Dendritic cell treated with granulocyte-macrophage colony-stimulating factor and Interleukin-4, amounts not matched to agents 40 ng/mL and 50 ng/mL, for 4 days (primary cell): ENCODE measurements at regions not wholly inside any gene's neighbourhood (a gene's known extent, or its start where the extent isn't known, plus 50 kb on each side); places are given as distances from the start of the nearest gene placed in this dataset.
A peak's percentile ranks its signal among the peaks of the same experiment; 100 is the strongest.
"Not testable (repeated sequence)": the region's sequence is repeated elsewhere in the genome, so short reads cannot be mapped to it uniquely, and the experiment has no call there.

Experiments
- H3K27ac Mint-ChIP-seq: one replicate; pipeline ENCODE4 v1.8.0; 2022; ENCODE audit warnings: mild to moderate bottlenecking, mixed read lengths
- H3K27me3 Mint-ChIP-seq: one replicate; pipeline ENCODE4 v1.8.0; 2022; ENCODE audit warnings: mild to moderate bottlenecking, mixed read lengths
- H3K36me3 Mint-ChIP-seq: one replicate; pipeline ENCODE4 v1.8.0; 2022; ENCODE audit warnings: low read depth, mixed read lengths
- H3K4me1 Mint-ChIP-seq: one replicate; pipeline ENCODE4 v1.8.0; 2022; ENCODE audit warnings: low read depth, mixed read lengths
- H3K4me3 Mint-ChIP-seq: one replicate; pipeline ENCODE4 v1.8.0; 2022; ENCODE audit warnings: mild to moderate bottlenecking, moderate library complexity, mixed read lengths
- H3K9me3 Mint-ChIP-seq: one replicate; pipeline ENCODE4 v1.8.0; 2022; ENCODE audit warnings: mixed read lengths
- intact Hi-C: fragments of 100-400 bp; cut with micrococcal nuclease; formaldehyde crosslinking; loops from one replicate; pipeline ENCODE4 v1.15.0; 2022

DNA sequence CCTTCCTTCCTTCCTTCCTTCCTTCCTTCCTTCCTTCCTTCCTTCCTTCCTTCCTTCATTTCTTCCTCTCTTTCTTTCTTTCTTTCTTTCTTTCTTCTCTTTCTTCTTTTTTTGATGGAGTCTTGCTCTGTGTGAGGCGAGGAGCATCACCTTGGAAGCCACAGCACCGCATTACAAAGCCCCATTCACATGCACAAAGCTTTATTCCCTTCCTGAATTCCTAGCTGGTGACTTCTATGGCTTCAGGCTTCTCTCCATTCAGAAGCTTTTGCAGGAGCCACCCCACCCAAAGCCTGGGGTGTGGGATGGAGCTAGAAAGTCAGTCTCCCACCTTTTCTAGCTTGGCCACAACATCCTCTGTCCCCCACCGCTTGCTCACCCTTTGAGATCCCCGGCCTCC, 237.0 kb downstream of the CDY2B start:
- H3K4me1 Mint-ChIP-seq, H3K27me3 Mint-ChIP-seq, H3K9me3 Mint-ChIP-seq, H3K4me3 Mint-ChIP-seq, H3K36me3 Mint-ChIP-seq, H3K27ac Mint-ChIP-seq, intact Hi-C loops: not testable (repeated sequence)

DNA sequence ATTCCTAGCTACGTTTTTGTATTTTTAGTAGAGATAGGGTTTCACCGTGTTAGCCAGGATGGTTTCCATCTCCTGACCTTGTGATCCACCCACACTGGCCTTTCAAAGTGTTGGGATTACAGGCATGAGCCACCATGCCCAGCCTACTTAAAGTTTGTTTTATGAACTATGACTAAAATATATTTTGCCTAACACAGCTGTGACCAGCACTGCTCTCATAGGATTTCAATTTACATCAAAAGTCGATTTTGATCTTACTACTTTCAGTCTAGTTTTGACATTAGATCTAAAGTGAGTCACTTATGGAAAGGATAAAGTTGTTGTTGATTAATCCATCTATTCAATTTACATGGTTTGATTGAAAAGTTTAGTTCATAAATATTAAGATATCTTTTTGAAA, 245.5 kb downstream of the CDY2B start:
- H3K4me3 Mint-ChIP-seq, H3K9me3 Mint-ChIP-seq, H3K27me3 Mint-ChIP-seq, H3K36me3 Mint-ChIP-seq, H3K4me1 Mint-ChIP-seq, intact Hi-C loops, H3K27ac Mint-ChIP-seq: not testable (repeated sequence)

DNA sequence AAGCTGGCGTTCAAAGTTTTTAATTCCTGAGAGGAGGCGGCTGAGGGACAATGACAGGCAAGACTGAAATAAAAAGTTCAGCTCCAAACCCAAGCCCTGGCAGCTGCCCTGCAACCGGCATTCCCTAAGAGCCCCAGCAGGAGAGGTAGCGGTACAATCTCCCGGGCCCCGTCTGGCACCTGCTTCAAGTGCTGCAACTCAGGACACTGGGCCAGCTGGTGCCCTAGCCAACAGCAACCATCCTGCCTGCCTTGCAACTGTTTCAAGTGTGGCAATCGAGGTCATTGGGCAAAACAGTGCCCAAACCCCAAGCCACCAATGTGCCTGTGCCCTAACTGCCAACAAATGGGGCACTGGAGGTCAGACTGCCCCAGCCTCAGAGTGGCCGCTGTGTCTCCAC, 268.8 kb downstream of the CDY2B start:
- H3K9me3 Mint-ChIP-seq, H3K4me1 Mint-ChIP-seq, H3K27me3 Mint-ChIP-seq, H3K27ac Mint-ChIP-seq, intact Hi-C loops, H3K4me3 Mint-ChIP-seq, H3K36me3 Mint-ChIP-seq: not testable (repeated sequence)

DNA sequence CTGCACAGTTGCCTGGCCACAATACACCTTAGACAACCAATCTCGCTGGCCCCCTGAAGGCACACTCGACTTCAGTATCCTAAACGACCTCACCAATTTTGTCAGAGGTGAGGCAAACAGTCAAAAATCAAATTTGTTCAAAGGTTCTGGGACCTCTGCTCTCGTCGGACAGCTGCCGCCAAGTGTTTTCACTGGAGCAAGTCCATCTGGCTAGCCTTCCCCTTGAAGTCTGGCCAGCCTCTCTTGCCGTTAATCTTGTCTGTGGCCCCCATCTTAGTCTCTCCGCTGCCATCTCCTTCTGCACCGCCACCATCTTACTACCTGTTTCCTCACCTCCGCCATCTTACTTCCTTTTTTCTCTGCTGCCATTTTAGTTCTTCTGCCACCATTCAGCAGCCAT, 269.4 kb downstream of the CDY2B start:
- intact Hi-C loops, H3K36me3 Mint-ChIP-seq, H3K27me3 Mint-ChIP-seq, H3K4me1 Mint-ChIP-seq, H3K9me3 Mint-ChIP-seq, H3K4me3 Mint-ChIP-seq, H3K27ac Mint-ChIP-seq: not testable (repeated sequence)

DNA sequence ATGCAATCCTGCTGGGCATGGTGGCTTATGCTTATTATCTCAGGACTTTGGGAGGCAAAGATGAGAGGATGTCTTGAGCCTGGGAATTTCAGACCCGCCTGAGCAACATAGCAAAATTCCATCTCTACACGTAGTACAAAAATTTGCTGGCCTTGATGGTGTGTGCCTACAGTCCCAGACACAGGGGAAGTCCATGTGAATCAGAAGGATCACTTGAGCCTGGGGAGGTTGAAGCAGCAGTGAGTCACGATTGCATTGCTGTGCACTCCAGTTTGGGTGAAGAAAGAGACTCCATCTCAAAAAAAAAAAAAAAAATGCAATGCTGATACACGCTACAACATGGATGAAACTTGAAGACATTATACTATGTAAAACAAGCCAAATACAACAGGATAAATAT, 272.9 kb downstream of the CDY2B start:
- H3K9me3 Mint-ChIP-seq, H3K4me1 Mint-ChIP-seq, intact Hi-C loops, H3K27me3 Mint-ChIP-seq, H3K27ac Mint-ChIP-seq, H3K36me3 Mint-ChIP-seq, H3K4me3 Mint-ChIP-seq: not testable (repeated sequence)

DNA sequence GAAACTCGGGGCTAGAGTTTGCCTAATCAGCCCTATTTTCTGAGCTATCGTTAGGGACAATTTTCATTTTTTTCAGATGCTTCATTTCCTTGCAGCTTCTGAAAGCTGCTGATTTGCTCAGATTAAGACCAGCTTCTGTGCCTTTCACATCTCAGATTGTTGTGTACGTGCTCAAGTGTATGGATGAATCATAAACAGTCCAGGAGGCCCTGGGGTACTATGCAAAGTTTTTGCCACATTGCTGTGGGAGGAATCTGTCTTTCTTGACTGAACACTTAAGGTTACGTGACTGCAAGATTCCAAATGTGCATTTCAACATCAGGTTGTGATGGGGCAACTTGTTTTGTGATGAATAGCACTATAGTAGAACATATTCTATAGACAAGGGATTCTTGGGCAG, 280.8 kb downstream of the CDY2B start:
- H3K27me3 Mint-ChIP-seq, H3K36me3 Mint-ChIP-seq, H3K9me3 Mint-ChIP-seq, H3K4me3 Mint-ChIP-seq, H3K27ac Mint-ChIP-seq, H3K4me1 Mint-ChIP-seq, intact Hi-C loops: not testable (repeated sequence)

DNA sequence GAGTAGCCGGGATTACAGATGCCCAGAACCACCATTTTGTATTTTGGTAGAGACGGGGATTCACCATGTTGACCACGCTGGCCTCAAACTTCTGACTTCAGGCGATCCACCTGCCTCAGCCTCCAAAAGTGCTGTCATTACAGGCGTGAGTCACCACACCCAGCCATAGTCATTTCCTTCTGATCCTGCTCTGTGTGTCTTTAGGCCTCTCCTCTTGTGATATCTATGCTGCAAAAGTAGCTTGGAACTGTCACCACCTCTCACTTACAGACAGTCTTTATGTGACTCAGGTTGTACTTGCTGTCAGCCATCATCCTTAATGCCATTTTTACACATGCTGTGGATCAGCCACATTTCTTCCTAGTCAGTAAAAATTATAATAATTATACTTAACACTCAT, 286.3 kb downstream of the CDY2B start:
- H3K4me3 Mint-ChIP-seq, H3K27ac Mint-ChIP-seq, H3K27me3 Mint-ChIP-seq, H3K9me3 Mint-ChIP-seq, intact Hi-C loops, H3K36me3 Mint-ChIP-seq, H3K4me1 Mint-ChIP-seq: not testable (repeated sequence)

DNA sequence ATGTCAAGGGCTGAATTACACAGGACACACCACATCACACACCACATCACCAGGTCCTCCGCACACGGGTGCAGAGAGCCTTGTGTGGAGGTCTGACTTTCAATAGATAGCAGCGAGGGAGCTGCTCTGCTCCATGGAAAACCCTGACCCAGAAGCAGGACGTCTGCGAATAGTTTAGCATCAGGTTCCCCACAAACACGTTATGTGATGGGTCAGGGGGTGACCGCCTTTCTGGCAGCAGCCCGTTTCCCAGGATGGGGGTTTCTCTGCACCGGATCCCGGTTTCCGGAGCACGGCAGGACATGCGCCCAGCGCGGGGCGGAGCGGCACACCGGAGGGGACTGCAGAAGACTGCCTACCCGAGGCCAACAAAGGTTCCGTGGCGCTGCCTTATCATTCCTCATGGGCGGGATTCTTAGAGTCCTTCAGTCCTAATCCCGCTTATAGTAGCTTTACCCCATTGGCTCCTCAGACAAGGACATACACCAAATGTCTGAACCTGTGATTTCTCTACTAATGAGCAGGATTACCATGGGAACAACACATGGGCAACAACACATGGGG, 300.0 kb downstream of the CDY2B start:
- H3K4me3 Mint-ChIP-seq, intact Hi-C loops, H3K9me3 Mint-ChIP-seq, H3K27ac Mint-ChIP-seq, H3K36me3 Mint-ChIP-seq, H3K27me3 Mint-ChIP-seq, H3K4me1 Mint-ChIP-seq: not testable (repeated sequence)

DNA sequence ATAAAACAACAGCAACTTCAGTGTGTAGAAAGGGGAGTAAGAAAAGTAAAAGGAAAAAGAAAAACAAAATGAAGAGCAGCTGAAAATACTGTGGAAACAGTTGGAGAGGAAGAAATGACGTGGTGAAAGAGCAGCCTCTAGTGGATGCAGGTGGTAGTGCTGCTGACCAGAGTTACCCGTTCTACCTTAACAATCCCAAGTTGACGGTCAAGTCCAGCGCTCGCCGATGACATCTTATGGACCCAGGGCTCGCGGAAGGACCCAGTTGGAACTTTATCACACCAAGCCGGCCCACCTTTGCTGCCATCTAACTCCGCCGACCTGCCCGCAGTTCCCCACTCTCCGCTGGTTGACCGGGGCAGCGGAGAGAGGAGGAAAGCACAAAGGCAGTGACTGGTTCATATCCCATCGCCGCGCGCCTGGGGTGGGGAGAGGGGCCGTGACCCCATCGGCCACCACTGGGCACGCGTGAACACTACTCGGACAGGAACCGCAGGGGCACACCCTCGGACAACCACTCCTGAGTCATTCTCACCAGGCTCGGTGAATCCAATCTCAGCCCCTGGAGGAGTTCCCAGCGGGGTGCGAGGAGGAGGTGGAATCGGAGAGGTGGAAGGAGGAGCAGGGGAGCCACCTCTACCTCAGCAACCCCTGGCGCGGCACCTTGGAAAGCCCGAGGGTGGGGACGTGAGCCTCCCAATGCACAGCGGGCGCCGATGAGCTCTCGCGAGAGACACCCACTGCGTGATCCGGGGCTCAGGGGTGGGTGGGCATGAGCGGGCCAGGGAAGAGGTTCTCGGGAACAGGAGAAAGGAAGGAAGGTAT, 300.7 kb downstream of the CDY2B start:
- H3K27me3 Mint-ChIP-seq, H3K27ac Mint-ChIP-seq, H3K4me1 Mint-ChIP-seq, H3K9me3 Mint-ChIP-seq, H3K36me3 Mint-ChIP-seq, intact Hi-C loops: not testable (repeated sequence)
- H3K4me3 Mint-ChIP-seq, result peak overlapping the region; percentile 39

DNA sequence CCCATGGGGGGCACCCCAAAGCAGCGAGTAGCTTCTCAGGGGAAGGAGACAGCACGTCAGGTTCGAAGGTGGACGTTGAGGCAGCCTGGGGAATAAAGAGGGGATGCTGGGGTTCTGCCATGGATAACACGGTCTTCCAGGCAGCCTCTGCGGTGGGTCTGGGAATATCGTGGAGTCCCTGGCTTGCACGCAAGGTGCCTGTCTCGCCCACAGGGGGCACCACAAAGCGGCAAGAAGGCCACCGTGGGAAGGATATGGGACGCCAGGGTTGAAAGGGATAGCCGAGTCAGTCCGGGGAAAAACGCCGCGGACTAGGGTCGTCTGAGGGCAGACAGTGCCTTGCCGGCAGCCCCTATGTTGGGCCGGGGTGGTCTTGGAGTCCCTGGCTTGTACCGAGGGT, 316.9 kb downstream of the CDY2B start:
- H3K27ac Mint-ChIP-seq, intact Hi-C loops, H3K36me3 Mint-ChIP-seq, H3K27me3 Mint-ChIP-seq, H3K4me1 Mint-ChIP-seq, H3K9me3 Mint-ChIP-seq, H3K4me3 Mint-ChIP-seq: not testable (repeated sequence)
